Endothelial cell of umbilical vein (primary cell): ENCODE measurements at regions not wholly inside any gene's neighbourhood (a gene's known extent, or its start where the extent isn't known, plus 50 kb on each side); places are given as distances from the start of the nearest gene placed in this dataset.

Experiments used
- BruUV-seq: library from RNA; stranded (reverse); fragments of 400-500 nt; replicated peaks from 2 replicates; lab custom pipeline; 2021; lab: Mats Ljungman, UMichigan
- CTCF ChIA-PET: fragments of 300-600, 350-600 bp; sonication (Branson Sonifier 250); formaldehyde crosslinking; loops from one replicate; lab custom pipeline; 2021; ENCODE audit warnings: antibody characterized with exemption, inconsistent platforms; lab: Charles Lee
- POLR2A ChIA-PET: fragments of 300-600, 350-600 bp; sonication (Branson Sonifier 250); formaldehyde crosslinking; loops from one replicate; lab custom pipeline; 2021; ENCODE audit warnings: antibody characterized with exemption, inconsistent platforms; lab: Charles Lee
- DNase-seq: peaks from one replicate; pipeline ENCODE4 v3.0.0-alpha.2; 2011; ENCODE audit warnings: low read depth, low spot score
- FAIRE-seq: peaks from 2 replicates; lab custom pipeline; 2011; peaks lifted over from hg19 to GRCh38; lab: Jason Lieb, UNC
- H2AFZ ChIP-seq: 2 replicates; pipeline ENCODE4 v1.6.0; 2012; ENCODE audit warnings: low read depth, low read length, control low read depth, inconsistent platforms
- H3K27ac ChIP-seq: 2 replicates; pipeline ENCODE4 v1.5.1; 2011; ENCODE audit warnings: low read depth, mild to moderate bottlenecking, control low read depth, low read length, moderate library complexity; ENCODE audit not compliant: insufficient read depth
- H3K27me3 ChIP-seq, 2 experiments: 2 replicates each; pipeline versions ENCODE4 v1.6.0 to v1.6.1; 2011; ENCODE audit warnings: low read length in 2 of 2, mixed read lengths in 1 of 2; ENCODE audit not compliant: control insufficient read depth in 2 of 2, insufficient read depth in 2 of 2
- H3K36me3 ChIP-seq, 2 experiments: 2 replicates in 1 of 2; 3 replicates in 1 of 2; pipeline ENCODE4 v1.5.1; 2011; ENCODE audit warnings: low read length in 2 of 2, mild to moderate bottlenecking in 1 of 2, moderate library complexity in 1 of 2; ENCODE audit not compliant: control insufficient read depth in 2 of 2, insufficient read depth in 2 of 2; ENCODE audit errors: extremely low read depth in 1 of 2
- H3K4me1 ChIP-seq: 3 replicates; pipeline ENCODE4 v1.5.1; 2011; ENCODE audit warnings: mild to moderate bottlenecking, low read length; ENCODE audit not compliant: control insufficient read depth, insufficient read depth; ENCODE audit errors: extremely low read depth
- H3K4me2 ChIP-seq: 2 replicates; pipeline ENCODE4 v1.6.1; 2011; ENCODE audit warnings: low read length, control low read depth, mixed read lengths; ENCODE audit not compliant: insufficient read depth
- H3K4me3 ChIP-seq, 3 experiments: fragments of 200-600 bp in 1 of 3; sonication (generic), shearing (Covaris generic) in 1 of 3; replicated peaks in 1 of 3; 2 replicates each; pipeline ENCODE4 v1.5.1; 2011 to 2016; ENCODE audit warnings: control low read depth in 3 of 3, low read length in 3 of 3, mild to moderate bottlenecking in 2 of 3, inconsistent platforms in 1 of 3, low read depth in 1 of 3, moderate library complexity in 1 of 3; ENCODE audit not compliant: insufficient read depth in 1 of 3
- H3K79me2 ChIP-seq: 2 replicates; pipeline ENCODE4 v1.6.0; 2012; ENCODE audit warnings: low read length, inconsistent platforms; ENCODE audit not compliant: control insufficient read depth, insufficient read depth
- H3K9ac ChIP-seq: replicated peaks from 2 replicates; pipeline ENCODE3; 2011; ENCODE audit warnings: low read length, control low read depth; ENCODE audit not compliant: insufficient read depth; ENCODE audit errors: extremely low read depth
- H3K9me1 ChIP-seq: replicated peaks from 3 replicates; pipeline ENCODE4 v1.6.0; 2011; ENCODE audit warnings: mild to moderate bottlenecking, low read length; ENCODE audit not compliant: control insufficient read depth, insufficient read depth; ENCODE audit errors: extremely low read depth
- H3K9me3 ChIP-seq: replicated peaks from 2 replicates; pipeline ENCODE4 v1.5.1; 2012; ENCODE audit warnings: low read length, inconsistent platforms; ENCODE audit not compliant: control insufficient read depth, insufficient read depth
- H4K20me1 ChIP-seq: replicated peaks from 2 replicates; pipeline ENCODE3; 2011; ENCODE audit warnings: mild to moderate bottlenecking, low read length; ENCODE audit not compliant: control insufficient read depth, insufficient read depth; ENCODE audit errors: extremely low read depth
- EZH2 ChIP-seq: IDR thresholded peaks from 2 replicates; pipeline ENCODE4 v1.6.1; 2012; ENCODE audit warnings: borderline replicate concordance, low read depth, mild to moderate bottlenecking, moderate library complexity, low read length, inconsistent platforms; ENCODE audit not compliant: severe bottlenecking
- FOS ChIP-seq: IDR thresholded peaks from 2 replicates; pipeline ENCODE4 v1.6.1; 2011; ENCODE audit warnings: mild to moderate bottlenecking, low read length, moderate library complexity, borderline replicate concordance; ENCODE audit not compliant: insufficient read depth
- GATA2 ChIP-seq: IDR thresholded peaks from 2 replicates; pipeline ENCODE4 v1.7.0; 2011; ENCODE audit warnings: low read depth, mild to moderate bottlenecking, moderate library complexity, mixed read lengths, low read length; ENCODE audit not compliant: insufficient read length, insufficient read depth
- JUN ChIP-seq: IDR thresholded peaks from 2 replicates; pipeline ENCODE4 v1.6.1; 2011; ENCODE audit warnings: borderline replicate concordance, low read depth; ENCODE audit not compliant: insufficient read length, insufficient read depth
- MYC ChIP-seq: IDR thresholded peaks from one replicate; pipeline ENCODE4 v1.6.1; 2011; ENCODE audit warnings: mild to moderate bottlenecking, low read depth, low read length
- POLR2A ChIP-seq: IDR thresholded peaks from 2 replicates; pipeline ENCODE4 v1.6.1; 2012; ENCODE audit warnings: low read depth, mild to moderate bottlenecking, control low read depth, low read length
- POLR2AphosphoS5 ChIP-seq: IDR thresholded peaks from 2 replicates; pipeline ENCODE4 v1.6.1; 2012; ENCODE audit warnings: low read depth, mild to moderate bottlenecking, control low read depth, low read length, moderate library complexity; ENCODE audit not compliant: insufficient read depth
- dilution Hi-C: fragments of 300-500 bp; cut with MboI; formaldehyde crosslinking; loops from one replicate; pipeline ENCODE4 v1.15.0; 2019; ENCODE audit warnings: low sequenced_read_pairs; ENCODE audit not compliant: extremely low pct_ligation_motif_present
- intact Hi-C: fragments of 100-400 bp; cut with micrococcal nuclease; formaldehyde crosslinking; loops from one replicate; pipeline ENCODE4 v1.10.0; 2022
- TF ChIP-seq, protein P1 (sequence below), 2 donors: IDR thresholded peaks; 1 replicate in 1 of 2; 2 replicates in 1 of 2; pipeline ENCODE4 v1.5.1; 2011; ENCODE audit warnings: low read length in 2 of 2, mild to moderate bottlenecking in 2 of 2, moderate library complexity in 2 of 2, control low read depth in 1 of 2, inconsistent platforms in 1 of 2, low read depth in 1 of 2; ENCODE audit not compliant: insufficient read depth in 1 of 2; ENCODE audit errors: extremely low read depth in 1 of 2
- TF ChIP-seq, protein P2 (sequence below): IDR thresholded peaks from 2 replicates; pipeline ENCODE4 v1.6.1; 2011; ENCODE audit not compliant: insufficient read depth, insufficient read length

DNA sequence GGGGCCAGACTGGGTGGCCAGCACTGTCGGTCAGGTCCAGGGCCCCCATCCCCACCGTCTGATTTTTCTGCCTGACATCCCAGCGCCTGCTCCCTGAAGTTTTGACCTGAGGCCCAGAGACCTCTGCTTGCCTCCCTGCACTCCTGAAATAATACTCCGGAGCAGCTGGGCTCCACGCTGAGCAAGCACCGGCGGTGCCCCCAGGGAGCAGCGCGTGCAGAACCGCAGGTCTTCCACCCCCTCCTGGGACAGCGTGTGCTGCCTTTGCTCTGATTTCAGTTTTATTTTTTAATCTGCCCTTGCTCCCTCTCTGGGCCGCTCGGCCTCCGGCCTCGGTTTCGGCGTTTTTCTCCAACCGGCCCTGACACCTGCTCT, 132.4 kb upstream of the GSE1 start:
- Histone ChIP-seq H2AFZ (no peak overlapping the region), H3K27ac (no peak overlapping the region), H3K79me2 (no peaks in the 10 kb centered on the region), H3K9me1 (no peaks in the 10 kb centered on the region), H3K9ac (no peak overlapping the region), H3K36me3 (no peaks in the 10 kb centered on the region), H3K4me2 (no peak overlapping the region), H4K20me1 (no peaks in the 10 kb centered on the region), H3K27me3 (no peaks in the 10 kb centered on the region), H3K4me3 (no peak overlapping the region), H3K9me3 (no peaks in the 10 kb centered on the region), H3K4me1 (no peaks in the 10 kb centered on the region)
- POLR2A ChIA-PET: no interaction called here
- intact Hi-C loops: no loop called here
- dilution Hi-C loops: no loop called here
- FAIRE-seq (no peak), DNase-seq (no peak)
- no peak for TF ChIP-seq EZH2
- TF ChIP-seq POLR2A: no peak
- TF ChIP-seq FOS: no peak
- CTCF ChIA-PET: no interaction called here
- BruUV-seq: no TSS peak

- dilution Hi-C loops: no loop called here
- Histone ChIP-seq H3K4me2 (no peak overlapping the region), H3K27me3 (no peaks in the 10 kb centered on the region), H3K9me1 (no peaks in the 10 kb centered on the region), H3K9me3 (no peaks in the 10 kb centered on the region), H3K9ac (no peak overlapping the region), H2AFZ (no peak overlapping the region), H3K36me3 (no peaks in the 10 kb centered on the region), H3K27ac (no peak overlapping the region), H4K20me1 (no peaks in the 10 kb centered on the region), H3K4me3 (no peak overlapping the region), H3K79me2 (no peaks in the 10 kb centered on the region), H3K4me1 (no peaks in the 10 kb centered on the region)
- no TSS peak for BruUV-seq
- intact Hi-C loops: no loop called here
- ChIA-PET POLR2A (no interaction called here), CTCF (no interaction called here)
- FAIRE-seq: no peak
- no peak for DNase-seq
- no peak for TF ChIP-seq GATA2
- TF ChIP-seq MYC: no peak
- no peak for TF ChIP-seq POLR2AphosphoS5
- TF ChIP-seq, protein P1, sequence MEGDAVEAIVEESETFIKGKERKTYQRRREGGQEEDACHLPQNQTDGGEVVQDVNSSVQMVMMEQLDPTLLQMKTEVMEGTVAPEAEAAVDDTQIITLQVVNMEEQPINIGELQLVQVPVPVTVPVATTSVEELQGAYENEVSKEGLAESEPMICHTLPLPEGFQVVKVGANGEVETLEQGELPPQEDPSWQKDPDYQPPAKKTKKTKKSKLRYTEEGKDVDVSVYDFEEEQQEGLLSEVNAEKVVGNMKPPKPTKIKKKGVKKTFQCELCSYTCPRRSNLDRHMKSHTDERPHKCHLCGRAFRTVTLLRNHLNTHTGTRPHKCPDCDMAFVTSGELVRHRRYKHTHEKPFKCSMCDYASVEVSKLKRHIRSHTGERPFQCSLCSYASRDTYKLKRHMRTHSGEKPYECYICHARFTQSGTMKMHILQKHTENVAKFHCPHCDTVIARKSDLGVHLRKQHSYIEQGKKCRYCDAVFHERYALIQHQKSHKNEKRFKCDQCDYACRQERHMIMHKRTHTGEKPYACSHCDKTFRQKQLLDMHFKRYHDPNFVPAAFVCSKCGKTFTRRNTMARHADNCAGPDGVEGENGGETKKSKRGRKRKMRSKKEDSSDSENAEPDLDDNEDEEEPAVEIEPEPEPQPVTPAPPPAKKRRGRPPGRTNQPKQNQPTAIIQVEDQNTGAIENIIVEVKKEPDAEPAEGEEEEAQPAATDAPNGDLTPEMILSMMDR (IDR thresholded peaks at IDR 0.05; ENCODE audit: extremely low read depth in 1 of 2, insufficient read depth in 1 of 2, low read depth in 1 of 2, low read length in 2 of 2): no peak
- TF ChIP-seq, protein P2, sequence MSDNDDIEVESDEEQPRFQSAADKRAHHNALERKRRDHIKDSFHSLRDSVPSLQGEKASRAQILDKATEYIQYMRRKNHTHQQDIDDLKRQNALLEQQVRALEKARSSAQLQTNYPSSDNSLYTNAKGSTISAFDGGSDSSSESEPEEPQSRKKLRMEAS: no peak
- no peak for TF ChIP-seq JUN
- TF ChIP-seq FOS: no peak
- no peak for TF ChIP-seq POLR2A
- no peak for TF ChIP-seq EZH2
These were observed 131.9 kb upstream of the GSE1 start for GRCh38 chr16:85481206-85481605.
